MM.1S (cell line): ENCODE measurements at regions not wholly inside any gene's neighbourhood (a gene's known extent, or its start where the extent isn't known, plus 50 kb on each side); places are given as distances from the start of the nearest gene placed in this dataset.

Experiments used
- DNase-seq: peaks from one replicate; pipeline ENCODE4 v3.0.0-alpha.2; 2015
- H2AFZ ChIP-seq: fragments of 300-600 bp; sonication (generic); 2 replicates; pipeline ENCODE4 v1.6.0; 2016; ENCODE audit warnings: antibody characterized with exemption, low read length
- H3F3A ChIP-seq: fragments of 300-600 bp; sonication (generic); 2 replicates; pipeline ENCODE4 v1.6.1; 2016; ENCODE audit warnings: mild to moderate bottlenecking, antibody characterized with exemption, low read length, moderate library complexity, mixed read lengths; ENCODE audit not compliant: insufficient read depth
- H3K27ac ChIP-seq: fragments of 300-600 bp; sonication (generic); 2 replicates; pipeline ENCODE4 v1.5.1; 2016; ENCODE audit warnings: mild to moderate bottlenecking, low read length
- H3K27me3 ChIP-seq: fragments of 300-600 bp; sonication (generic); replicated peaks from 2 replicates; pipeline ENCODE4 v1.6.0; 2016; ENCODE audit warnings: low read length; ENCODE audit not compliant: insufficient read depth
- H3K36me3 ChIP-seq: fragments of 300-600 bp; sonication (generic); replicated peaks from 2 replicates; pipeline ENCODE4 v1.6.1; 2016; ENCODE audit warnings: mild to moderate bottlenecking, low read length, mixed read lengths; ENCODE audit not compliant: insufficient read depth
- H3K4me1 ChIP-seq: fragments of 300-600 bp; sonication (generic); 2 replicates; pipeline ENCODE4 v1.6.1; 2016; ENCODE audit warnings: low read length, mixed read lengths
- H3K4me2 ChIP-seq: fragments of 300-600 bp; sonication (generic); 2 replicates; pipeline ENCODE4 v1.6.0; 2016; ENCODE audit warnings: low read depth, low read length
- H3K4me3 ChIP-seq: fragments of 300-600 bp; sonication (generic); 2 replicates; pipeline ENCODE4 v1.5.1; 2016; ENCODE audit warnings: low read length, mixed read lengths
- H3K79me2 ChIP-seq: fragments of 300-600 bp; sonication (generic); 2 replicates; pipeline ENCODE4 v1.6.1; 2016; ENCODE audit warnings: mixed run types, low read length, mixed read lengths
- H3K9ac ChIP-seq: fragments of 300-600 bp; sonication (generic); 2 replicates; pipeline ENCODE4 v1.6.1; 2016; ENCODE audit warnings: low read length, mixed read lengths
- H3K9me2 ChIP-seq: fragments of 300-600 bp; sonication (generic); replicated peaks from 2 replicates; pipeline ENCODE4 v1.6.1; 2016; ENCODE audit warnings: mild to moderate bottlenecking, low read length, mixed read lengths; ENCODE audit not compliant: insufficient read depth
- H3K9me3 ChIP-seq: fragments of 300-600 bp; sonication (generic); replicated peaks from 2 replicates; pipeline ENCODE4 v1.6.1; 2016; ENCODE audit warnings: mild to moderate bottlenecking, low read length, mixed read lengths; ENCODE audit not compliant: insufficient read depth
- H4K20me1 ChIP-seq: fragments of 300-600 bp; sonication (generic); 2 replicates; pipeline ENCODE4 v1.6.1; 2016; ENCODE audit warnings: mild to moderate bottlenecking, low read length, moderate library complexity, mixed read lengths; ENCODE audit not compliant: insufficient read depth
- EZH2 ChIP-seq: fragments of 300-600 bp; sonication (generic); optimal IDR thresholded peaks from 2 replicates; pipeline ENCODE3; 2017; ENCODE audit warnings: low read depth, mild to moderate bottlenecking, antibody characterized with exemption, low read length, mixed read lengths
- EZH2phosphoT487 ChIP-seq: fragments of 300-600 bp; sonication (generic); IDR thresholded peaks from 2 replicates; pipeline ENCODE4 v1.6.1; 2018; ENCODE audit warnings: antibody characterized with exemption, low read length
- TF ChIP-seq, protein P1 (sequence below): fragments of 300-600 bp; sonication (generic); IDR thresholded peaks from 2 replicates; pipeline ENCODE4 v1.5.1; 2016; ENCODE audit warnings: antibody characterized with exemption, low read length, mixed read lengths

DNA sequence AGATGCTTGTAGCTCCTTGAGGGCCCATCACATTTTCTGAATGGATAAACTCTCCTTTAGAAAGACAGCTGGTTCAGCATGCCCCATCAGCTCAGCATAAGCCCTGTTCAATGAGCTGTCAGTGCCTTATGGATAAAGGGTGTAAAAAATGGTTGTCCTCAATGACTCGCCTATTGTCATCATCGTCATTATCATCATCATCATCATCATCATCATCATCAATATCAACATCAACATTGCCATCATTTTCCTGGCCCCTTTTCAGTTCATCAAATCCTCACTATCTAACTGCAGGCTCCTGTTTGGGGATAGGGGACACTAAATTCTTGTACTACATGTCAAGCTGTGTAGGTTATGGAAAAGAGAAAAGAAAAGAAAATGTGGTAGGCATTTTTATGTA is 310.7 kb upstream of the MTNR1B start:
- Histone ChIP-seq H3K9ac (no peak overlapping the region), H3K9me2 (0 out of 2 replicates have a peak, but pooled peaks cover 5% of the 10 kb centered on the region), H3K4me2 (no peak overlapping the region), H4K20me1 (no peaks in the 10 kb centered on the region), H3K79me2 (no peaks in the 10 kb centered on the region), H3F3A (no peaks in the 10 kb centered on the region), H3K4me1 (no peaks in the 10 kb centered on the region), H3K9me3 (no peaks in the 10 kb centered on the region), H3K27ac (no peak overlapping the region), H3K36me3 (no peaks in the 10 kb centered on the region), H3K4me3 (no peak overlapping the region), H3K27me3 (no peaks in the 10 kb centered on the region), H2AFZ (no peak overlapping the region)
- TF ChIP-seq, protein P1, sequence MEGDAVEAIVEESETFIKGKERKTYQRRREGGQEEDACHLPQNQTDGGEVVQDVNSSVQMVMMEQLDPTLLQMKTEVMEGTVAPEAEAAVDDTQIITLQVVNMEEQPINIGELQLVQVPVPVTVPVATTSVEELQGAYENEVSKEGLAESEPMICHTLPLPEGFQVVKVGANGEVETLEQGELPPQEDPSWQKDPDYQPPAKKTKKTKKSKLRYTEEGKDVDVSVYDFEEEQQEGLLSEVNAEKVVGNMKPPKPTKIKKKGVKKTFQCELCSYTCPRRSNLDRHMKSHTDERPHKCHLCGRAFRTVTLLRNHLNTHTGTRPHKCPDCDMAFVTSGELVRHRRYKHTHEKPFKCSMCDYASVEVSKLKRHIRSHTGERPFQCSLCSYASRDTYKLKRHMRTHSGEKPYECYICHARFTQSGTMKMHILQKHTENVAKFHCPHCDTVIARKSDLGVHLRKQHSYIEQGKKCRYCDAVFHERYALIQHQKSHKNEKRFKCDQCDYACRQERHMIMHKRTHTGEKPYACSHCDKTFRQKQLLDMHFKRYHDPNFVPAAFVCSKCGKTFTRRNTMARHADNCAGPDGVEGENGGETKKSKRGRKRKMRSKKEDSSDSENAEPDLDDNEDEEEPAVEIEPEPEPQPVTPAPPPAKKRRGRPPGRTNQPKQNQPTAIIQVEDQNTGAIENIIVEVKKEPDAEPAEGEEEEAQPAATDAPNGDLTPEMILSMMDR = no peak
- no peak for TF ChIP-seq EZH2
- no peak for TF ChIP-seq EZH2phosphoT487
- no peak for DNase-seq

DNA sequence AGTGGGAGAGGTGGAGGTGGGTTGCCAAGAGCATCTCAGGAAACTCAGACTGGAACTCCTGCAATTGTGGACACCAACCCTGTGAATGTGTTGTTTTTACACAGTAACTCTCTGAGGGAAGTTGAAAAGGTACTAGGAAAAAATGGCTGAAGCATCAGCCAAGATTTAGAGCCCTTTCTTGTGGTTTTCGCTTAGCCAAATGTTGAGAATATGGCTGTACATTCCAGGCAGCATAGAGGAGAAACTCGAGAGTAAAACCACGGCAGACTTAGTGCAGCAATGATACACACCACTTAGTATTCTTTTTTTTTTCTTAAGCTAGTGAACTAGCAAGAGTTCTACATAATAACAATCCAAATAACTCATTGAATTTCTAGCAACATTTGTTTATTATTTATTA is 309.7 kb upstream of the MTNR1B start:
- Histone ChIP-seq H3K27me3 (no peaks in the 10 kb centered on the region), H3K9me2 (0 out of 2 replicates have a peak, but pooled peaks cover 5% of the 10 kb centered on the region), H3K9me3 (no peaks in the 10 kb centered on the region), H3K4me1 (no peaks in the 10 kb centered on the region), H3K27ac (no peak overlapping the region), H3K4me3 (no peak overlapping the region), H3K36me3 (no peaks in the 10 kb centered on the region), H4K20me1 (no peaks in the 10 kb centered on the region), H2AFZ (no peak overlapping the region), H3K9ac (no peak overlapping the region), H3K79me2 (no peaks in the 10 kb centered on the region), H3F3A (no peaks in the 10 kb centered on the region), H3K4me2 (no peak overlapping the region)
- no peak for DNase-seq
- TF ChIP-seq EZH2phosphoT487 (no peak), EZH2 (no peak)
- TF ChIP-seq, protein P1 = no peak

DNA sequence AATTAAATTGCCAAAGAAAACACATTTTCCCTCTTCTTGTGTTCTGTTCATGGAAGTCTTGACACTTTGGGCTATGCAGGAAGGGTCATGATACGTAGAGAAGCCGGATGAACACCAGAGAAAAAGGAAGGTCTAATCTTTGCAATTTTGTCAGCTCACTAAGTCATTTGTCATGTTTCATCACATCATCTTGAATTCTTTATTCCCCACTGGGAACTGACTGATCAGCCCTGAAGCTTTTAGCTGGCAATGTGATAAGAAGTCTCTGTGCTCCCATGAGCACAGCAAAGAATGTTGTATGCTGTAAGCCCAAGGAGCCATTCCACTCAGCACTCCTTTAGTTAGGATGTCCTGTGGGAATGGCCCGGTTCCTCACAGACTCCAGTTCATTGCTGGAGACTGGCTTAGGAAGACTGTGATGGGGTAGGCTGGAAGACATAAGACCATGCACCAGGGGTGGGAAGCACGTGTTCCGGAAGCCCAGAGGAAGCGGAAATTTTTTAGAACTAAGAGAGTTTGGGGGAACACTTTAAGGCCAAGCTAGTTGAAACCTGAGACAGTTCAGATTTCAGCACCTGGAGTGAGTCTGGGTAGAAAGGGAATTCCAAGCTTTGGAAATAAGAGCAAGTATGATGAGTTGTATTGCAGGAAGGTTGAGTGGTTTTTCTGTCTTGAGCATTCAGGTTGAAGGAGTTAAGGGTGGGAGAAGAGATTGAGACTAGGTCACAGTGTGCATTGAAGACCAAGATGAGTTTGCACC is 306.7 kb upstream of the MTNR1B start:
- H3K4me3 ChIP-seq = no peak overlapping the region
- no peak for DNase-seq
- no peak for TF ChIP-seq EZH2phosphoT487
- TF ChIP-seq EZH2 = no peak
- TF ChIP-seq, protein P1 = no peak
- 0 out of 2 replicates have a peak, but pooled peaks cover 5% of the 10 kb centered on the region for H3K9me2 ChIP-seq
- H3K79me2 ChIP-seq = no peaks in the 10 kb centered on the region
- H3K36me3 ChIP-seq = no peaks in the 10 kb centered on the region
- H3K9me3 ChIP-seq = no peaks in the 10 kb centered on the region
- no peaks in the 10 kb centered on the region for H3K4me1 ChIP-seq
- H3K27me3 ChIP-seq = no peaks in the 10 kb centered on the region
- H3K9ac ChIP-seq = no peak overlapping the region
- H3F3A ChIP-seq = no peaks in the 10 kb centered on the region
- no peak overlapping the region for H3K27ac ChIP-seq
- H3K4me2 ChIP-seq = no peak overlapping the region
- H4K20me1 ChIP-seq = no peaks in the 10 kb centered on the region
- H2AFZ ChIP-seq = no peak overlapping the region
